ENCODE measurements at regions not wholly inside any gene's neighbourhood (a gene's known extent, or its start where the extent isn't known, plus 50 kb on each side); places are given as distances from the start of the nearest gene placed in this dataset.
"Not testable (repeated sequence)": the region's sequence is repeated elsewhere in the genome, so short reads cannot be mapped to it uniquely, and the experiment has no call there.

DNA sequence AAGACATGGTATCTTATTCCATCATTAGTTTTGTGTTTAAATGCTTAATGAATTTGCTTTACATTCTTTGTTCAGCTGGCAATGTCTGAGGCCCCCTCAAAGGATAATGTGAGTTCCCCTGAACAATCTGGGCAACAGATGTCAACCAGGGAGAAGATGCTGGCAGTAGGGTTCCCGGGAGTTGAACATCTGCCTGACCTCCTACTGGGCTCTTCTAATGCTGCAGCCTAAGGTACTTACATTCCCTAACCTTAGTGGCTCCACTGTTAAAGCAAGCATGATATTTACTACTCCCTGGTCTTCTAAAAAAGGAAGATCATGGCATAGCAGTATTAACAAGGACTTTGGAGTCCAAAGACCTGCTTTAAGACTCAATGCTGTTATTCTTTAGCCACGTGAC lies 574.9 kb upstream of the NR5A2 start:
- DNase-seq: no peak
- intact Hi-C loops (cut with DNase I): no loop called here

DNA sequence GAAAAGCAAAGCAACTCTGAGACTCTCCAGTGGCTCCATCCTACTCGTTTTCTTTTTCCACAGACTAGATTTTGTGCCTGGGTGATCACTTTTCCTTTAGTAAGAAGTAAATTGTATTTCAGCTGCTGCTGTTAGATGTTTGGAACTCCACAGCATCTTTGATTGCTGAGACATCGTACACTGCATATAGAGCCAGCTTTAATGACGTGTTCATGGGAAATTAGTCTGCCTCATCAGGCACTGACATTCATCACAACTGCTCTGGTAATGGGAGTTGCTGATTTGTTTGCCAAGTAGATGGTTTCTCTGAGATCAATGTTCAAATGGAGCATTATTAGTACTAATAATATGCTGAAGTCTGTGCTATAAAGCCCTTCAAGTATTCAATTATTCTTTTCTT lies 573.8 kb upstream of the NR5A2 start:
- intact Hi-C loops (cut with DNase I): no loop called here
- DNase-seq: no peak

DNA sequence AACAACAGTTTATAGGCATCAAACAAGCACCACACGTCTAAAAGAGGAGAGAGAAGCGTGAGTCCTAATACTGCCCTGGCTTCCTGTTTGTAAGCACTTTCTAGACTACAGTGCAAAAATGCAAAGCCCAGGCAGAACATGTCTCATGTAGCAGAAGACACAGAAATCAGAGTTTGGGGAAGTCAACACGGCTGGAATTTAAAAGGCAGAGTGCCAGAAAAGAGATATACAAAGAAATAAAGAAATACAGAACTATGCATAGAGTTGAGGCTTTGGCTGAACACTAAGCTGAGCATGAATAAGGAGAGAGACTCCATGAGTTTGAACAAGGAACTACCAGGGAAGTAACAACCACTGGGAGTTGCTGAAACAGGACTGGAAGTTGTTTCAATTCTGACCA lies 566.6 kb upstream of the NR5A2 start:
- intact Hi-C loops (cut with DNase I): no loop called here
- no peak for DNase-seq

DNA sequence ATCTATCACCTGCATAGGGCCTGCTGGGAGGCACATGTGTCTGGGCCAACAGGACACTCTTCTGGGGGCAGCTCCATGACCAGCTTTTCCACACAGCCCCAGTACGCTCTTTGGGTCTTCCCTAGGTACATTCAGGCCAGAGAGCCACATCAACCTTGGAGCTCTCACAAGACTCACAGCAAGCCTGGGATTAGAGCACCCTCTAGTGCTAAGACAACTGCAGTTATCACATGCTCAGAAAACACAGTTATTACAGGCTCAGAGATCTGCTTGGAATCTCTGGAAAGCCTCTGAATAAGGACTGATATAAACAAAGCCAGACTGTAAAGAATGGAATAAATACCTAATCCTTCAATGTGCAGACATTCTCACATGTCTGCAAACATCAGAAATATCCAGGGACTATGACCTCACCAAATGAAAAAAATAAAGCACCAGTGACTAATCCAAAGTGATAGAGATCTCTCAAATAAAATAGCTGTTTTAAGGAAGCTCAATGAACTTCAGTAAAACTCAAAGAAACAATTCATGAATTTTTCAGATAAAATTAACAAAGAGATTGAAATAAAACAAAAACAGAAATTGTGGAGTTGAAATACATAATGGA lies 563.9 kb upstream of the NR5A2 start:
- intact Hi-C loops (cut with DNase I): no loop called here
- peak in 1 of 10 donors; percentile 38 for DNase-seq

DNA sequence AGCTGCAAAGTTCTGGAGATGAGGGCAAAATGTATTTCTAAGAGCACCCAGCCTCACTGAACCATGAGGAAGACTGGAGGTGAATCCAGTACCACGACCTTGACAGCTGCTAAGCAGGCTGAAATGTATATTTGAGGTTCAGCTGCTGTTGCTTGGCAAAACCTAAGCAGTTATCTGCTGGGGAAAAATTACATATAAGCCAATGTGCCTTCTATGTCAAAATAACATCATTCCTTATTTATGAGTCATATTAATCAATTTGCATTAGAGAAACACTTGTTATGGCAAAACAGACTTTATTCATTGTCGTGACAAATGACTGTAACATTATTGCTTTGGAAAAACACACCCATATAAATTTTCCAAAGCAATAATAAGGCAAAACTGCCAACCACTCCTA lies 560.5 kb upstream of the NR5A2 start:
- DNase-seq: no peak
- intact Hi-C loops (cut with DNase I): no loop called here

DNA sequence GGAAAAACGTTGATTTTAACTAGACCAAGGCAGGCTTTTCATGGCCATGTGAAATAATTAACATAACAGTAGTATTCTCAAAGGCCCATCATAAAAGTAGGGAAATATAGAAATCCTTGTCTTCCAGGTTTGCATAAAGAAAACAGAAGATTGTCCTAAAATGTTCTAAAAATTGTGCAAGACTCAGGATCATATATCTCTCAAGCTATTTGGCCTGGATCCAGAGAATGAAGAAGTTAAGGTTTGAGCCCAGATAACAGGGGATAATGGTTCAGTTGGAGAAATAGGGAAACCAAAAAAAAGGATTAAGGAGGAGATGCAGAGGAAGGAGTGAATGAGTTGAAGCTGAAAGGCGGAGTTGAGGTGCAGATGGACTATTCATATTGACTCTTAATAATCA lies 555.5 kb upstream of the NR5A2 start:
- intact Hi-C loops (cut with DNase I): no loop called here
- no peak for DNase-seq

DNA sequence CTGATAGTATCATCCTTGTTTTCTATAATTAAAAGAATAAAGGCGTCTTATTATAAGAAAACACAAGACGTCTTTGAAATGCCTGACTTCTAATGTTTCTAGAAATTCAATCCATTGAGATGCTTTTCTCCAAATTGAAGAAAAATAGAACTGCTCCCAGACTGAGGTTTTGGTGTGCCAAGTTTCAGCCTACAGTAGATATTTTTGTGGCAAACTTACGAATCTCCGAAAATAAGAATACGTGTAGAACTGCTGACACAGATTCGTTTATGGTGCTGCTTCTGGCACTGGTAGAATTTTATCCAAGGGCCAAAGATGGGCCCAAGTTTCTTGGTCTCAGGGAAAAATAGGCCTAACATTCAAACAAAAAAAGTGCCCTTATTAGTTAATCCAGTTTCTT lies 554.5 kb upstream of the NR5A2 start:
- no peak for DNase-seq
- intact Hi-C loops (cut with DNase I): no loop called here

DNA sequence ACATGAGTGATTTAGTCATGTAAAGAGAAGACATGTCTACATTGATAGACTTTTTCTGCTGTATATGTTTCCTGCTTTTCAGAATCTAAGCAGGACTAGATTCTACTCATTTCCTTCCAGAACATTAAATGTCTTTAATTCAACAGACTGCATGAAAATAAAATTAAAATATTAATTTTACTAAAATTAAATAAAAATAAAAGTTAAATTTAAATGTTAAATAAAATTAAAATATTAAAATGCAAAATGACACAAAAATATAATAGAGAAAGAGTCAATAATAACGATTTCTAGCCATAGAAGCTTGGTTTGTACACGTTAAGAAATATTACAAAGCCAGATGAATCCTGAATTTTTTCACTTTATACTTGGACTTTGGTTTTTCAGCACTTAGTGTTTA lies 552.8 kb upstream of the NR5A2 start:
- intact Hi-C loops (cut with DNase I): no loop called here

DNA sequence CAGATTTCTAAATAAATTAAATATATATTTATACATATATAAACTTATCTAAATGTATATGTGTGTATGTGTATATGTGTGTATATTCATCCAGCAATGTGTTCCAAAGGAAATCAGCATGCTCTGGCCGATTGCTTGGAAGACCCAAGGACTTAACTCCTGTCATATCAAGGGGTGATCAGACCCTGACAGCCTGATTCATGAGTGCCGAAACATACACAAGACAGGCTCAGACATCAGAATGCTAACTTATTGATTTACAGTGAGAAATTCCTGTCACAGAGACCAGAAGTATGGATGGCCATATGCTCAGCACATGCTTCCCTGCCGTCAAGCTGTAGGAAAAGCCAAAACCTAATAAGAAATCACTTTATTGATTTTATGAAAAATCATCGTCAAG lies 545.1 kb upstream of the NR5A2 start:
- intact Hi-C loops (cut with DNase I): no loop called here
- DNase-seq: no peak

More for the DNA sequence above, 552.8 kb upstream of the NR5A2 start:
- no peak for DNase-seq

DNA sequence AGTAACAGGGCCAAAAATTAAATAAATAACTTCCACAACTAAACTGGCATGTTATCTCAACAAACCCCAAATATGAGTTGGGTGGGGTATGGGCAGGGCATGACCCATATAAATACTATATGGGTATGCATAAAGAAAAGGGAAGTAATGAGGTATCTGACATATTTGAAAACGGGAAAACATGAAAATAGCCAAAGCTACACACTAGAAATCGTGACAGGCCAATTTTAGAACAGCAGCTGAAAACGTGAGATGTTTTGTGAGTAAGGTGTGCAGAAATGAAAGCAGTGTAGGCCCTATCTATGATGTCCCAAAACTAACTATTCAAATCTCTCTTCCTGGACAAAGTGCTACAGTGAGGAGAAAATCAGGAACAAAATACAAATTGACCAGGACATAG lies 537.9 kb upstream of the NR5A2 start:
- intact Hi-C loops (cut with DNase I): no loop called here
- DNase-seq: no peak

DNA sequence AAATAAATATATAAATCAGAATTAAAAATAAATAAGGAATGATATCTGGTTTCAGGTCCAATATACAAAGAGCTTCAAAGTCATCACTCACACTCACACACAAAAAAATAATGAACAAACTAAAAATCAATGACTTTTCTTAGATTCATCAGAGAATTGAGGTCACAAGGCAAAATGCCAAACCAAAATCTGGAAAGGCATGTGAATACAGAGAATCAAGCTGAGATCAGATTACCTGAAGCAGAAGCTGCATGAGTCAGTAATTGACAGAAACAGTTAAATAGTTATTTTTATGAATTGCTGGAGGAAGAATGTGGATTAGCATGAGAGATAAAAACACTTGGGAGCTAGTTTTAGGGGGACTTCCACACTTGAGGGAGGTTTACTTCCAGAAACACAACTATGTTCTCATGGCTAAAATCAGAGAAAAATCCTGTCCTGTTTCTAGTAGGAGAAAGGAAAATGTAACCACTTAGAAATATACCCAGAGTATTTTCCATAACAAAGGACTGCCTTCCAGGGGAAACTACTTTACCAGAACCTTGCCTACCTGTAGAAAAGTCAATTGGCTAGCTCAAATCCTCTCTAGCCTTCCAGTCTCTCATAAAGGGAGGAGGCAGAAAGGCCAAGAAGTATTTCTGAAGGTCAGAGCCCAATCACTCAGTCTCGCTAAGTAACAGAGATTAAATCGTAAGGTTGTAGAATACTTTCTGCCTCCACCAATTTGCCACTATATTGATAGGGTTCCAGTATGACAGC lies 536.6 kb upstream of the NR5A2 start:
- no peak for DNase-seq
- intact Hi-C loops (cut with DNase I): no loop called here

DNA sequence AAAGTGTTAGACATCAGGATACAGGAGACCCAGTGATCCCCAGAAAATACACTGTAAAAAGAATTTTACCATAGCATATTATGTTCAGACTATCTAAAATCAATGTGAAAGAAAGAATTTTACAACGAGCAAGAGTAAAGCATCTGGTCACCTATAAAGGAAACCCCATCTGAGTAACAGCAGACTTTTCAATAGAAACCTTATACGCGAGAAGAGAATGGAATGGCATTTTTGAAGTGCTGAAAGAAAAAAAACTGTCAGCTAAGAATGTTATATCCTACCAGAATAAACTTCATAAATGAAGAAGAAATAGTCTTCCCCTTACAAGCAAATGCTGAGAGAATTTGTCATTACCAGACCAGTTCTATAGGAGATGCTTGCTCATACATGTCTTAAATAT lies 532.1 kb upstream of the NR5A2 start:
- intact Hi-C loops (cut with DNase I): no loop called here
- DNase-seq: no peak

DNA sequence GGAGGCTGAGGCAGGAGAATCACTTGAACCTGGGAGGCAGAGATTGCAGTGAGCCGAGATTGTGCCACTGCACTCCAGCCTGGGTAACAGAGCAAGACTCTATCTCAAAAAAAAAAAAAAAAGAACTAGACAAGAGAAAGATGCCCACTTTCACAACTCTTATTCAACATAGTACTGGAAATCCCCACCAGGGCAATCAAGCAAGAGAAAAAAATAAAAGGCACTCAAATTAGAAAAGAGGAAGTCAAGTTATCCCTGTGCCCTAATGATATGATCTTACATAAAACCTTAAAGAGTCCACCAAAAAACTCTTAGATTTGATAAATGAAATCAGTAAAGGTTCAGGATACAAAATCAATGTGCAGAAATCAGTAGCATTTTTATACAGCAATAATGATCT lies 528.7 kb upstream of the NR5A2 start:
- intact Hi-C loops (cut with DNase I); DNase-seq: not testable (repeated sequence)

DNA sequence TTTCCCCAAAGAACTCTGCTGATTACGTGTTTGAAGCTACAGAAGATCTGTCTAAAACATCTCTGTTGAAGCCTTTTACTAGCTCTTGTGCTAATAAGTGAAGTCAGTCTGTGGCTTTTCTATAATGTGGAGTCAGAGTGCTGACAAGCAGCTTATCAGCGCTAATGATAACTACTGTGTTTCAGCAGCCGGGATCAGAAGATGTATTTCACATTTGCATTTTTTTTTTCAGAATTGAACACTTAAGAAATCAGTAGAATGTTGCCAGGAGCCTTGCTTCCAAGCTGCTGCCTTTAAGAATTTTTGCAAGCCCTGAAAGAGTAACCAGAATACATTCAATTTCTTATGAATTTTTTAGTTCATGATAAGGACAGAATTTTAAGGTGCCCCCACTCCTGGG lies 519.4 kb upstream of the NR5A2 start:
- intact Hi-C loops (cut with DNase I): no loop called here
- no peak for DNase-seq

DNA sequence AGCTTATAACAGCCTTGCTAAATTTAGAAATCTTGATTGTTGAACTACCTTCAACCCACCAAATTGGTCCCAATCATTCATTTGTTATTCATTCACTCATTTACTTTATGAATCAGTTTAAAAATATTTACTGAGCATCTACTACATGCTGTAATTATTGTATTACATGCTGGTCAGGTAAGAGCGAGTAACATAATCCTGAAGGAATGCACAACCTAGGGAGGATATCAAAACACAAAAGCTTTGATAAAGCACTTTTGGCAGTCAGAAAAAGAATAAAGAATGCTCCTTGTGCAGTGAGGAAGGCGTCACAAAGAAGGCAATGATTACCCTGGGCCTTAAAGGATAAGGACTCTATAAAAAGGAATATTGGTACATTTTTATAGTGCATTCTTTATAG lies 518.9 kb upstream of the NR5A2 start:
- no peak for DNase-seq
- intact Hi-C loops (cut with DNase I): no loop called here

DNA sequence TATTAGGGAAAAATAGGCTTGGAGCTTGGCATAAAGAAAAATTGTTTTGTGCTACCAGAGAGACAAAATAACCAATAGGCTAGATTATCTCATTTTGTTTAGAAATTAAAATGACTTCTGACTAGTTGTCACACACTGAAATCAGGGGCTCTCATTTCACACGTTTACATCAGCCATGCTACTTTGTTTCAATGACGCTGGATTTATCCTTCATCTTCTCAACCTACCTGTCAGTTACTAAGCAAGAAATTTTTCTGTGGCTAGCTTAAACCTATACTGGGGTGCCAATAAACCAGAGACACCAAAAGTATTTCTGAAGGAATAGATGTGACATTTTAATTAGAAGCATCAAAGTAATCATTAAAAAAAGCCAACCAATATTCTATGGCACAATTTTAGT lies 518.1 kb upstream of the NR5A2 start:
- intact Hi-C loops (cut with DNase I): no loop called here
- no peak for DNase-seq

DNA sequence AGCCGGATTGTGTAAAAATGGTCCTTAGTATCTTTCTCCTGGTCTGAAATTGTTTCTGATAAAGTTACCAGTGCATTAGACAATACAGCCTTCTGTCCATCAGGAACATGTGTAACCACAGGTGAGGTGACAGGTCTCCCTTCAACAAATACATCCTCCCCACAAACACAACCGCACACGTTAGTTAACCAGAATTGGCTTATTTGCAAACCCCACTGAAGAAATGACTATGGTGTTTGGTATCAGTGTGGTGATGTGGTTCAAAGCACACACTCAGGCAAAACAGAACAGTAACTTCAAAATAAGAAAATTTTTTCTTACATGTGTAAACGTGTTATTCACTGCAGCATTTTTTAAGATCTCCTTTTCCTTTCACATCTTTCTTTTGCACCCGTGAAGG lies 517.2 kb upstream of the NR5A2 start:
- DNase-seq: no peak
- intact Hi-C loops (cut with DNase I): no loop called here

DNA sequence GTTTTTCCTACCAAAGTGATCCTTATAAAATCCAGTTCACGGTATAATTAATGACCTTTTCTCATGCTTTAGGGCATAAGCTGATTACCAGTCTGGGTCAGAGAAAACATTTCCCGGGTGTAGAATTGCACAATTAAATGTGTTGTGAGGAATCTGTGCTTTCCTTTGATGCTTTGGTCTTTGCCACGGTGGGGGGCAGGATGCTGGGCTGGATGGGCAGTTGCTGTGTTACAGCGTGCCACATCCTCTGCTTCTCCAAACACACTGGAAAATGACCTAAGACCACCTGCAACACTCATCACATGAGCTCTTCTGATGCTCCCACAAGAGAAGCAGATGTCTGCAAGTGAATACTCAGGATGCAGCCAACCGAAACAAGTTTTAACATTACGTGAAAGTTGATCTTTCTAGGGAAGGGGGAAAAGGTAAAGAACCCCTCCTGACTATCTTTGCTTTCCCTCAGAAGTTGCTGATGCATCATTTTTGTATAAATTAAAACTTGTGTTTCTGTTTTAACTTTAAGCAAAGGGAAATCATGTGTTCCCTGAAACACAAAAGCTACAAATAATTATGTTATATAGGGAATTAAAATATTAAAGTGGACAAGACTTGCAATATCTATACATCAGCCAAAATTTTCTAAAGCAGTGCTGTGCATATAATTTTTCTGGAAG lies 515.3 kb upstream of the NR5A2 start:
- intact Hi-C loops (cut with DNase I): no loop called here
- no peak for DNase-seq

DNA sequence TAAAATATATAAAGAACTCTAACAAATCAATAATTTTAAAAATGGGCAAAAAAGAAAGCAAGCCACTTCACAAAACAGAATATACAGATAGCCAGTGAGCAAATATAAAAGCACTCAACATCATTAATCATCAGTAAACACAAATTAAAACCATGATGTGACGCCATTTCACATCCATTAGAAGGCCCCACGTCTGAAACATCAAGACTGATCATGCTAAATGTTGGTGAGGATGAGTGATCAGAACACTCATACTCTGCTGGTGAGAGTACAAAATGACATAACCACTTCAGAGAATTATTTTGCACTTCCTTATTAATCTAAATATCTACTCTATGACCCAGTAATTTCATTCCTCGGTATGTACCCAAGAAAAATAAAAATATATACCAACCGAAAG lies 512.2 kb upstream of the NR5A2 start:
- intact Hi-C loops (cut with DNase I): no loop called here

DNA sequence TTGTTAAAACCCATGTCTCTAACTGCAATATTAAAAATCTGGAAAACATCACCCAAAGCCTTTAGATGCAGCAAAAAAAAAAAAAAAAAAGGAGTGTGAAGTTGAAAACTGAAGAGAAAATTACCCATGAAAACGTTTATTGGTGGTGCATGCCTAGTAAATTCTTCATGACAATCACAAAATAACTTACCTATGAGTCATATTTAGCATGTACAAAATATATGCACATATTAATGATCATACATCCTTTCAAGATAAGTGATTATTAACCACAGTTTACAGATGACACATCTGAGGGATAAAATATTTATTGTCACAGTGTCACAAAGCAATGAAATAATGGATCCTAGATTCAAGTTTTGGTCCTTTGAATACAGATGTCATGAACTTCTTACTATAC lies 505.2 kb upstream of the NR5A2 start:
- intact Hi-C loops (cut with DNase I): no loop called here
- DNase-seq: no peak

More for the DNA sequence above, 512.2 kb upstream of the NR5A2 start:
- DNase-seq: no peak

DNA sequence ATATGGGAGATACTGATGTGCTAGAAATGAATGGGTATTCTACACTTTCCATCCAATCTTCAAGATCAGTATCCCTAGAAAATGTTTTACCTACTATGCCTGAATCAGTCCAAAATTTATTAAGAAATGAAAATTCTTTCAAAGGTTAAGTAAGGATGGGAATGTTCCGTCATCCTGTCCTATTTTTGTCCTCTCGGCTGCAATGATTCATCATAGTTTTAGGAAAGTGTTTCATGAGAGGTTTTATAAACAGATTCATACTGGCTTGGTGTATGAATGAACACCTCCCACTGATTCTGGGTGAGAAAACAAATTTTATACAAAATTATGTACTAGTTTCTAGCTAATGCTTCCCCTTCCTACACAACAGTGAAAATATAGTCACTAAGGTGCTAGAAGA lies 504.6 kb upstream of the NR5A2 start:
- no peak for DNase-seq
- intact Hi-C loops (cut with DNase I): no loop called here

DNA sequence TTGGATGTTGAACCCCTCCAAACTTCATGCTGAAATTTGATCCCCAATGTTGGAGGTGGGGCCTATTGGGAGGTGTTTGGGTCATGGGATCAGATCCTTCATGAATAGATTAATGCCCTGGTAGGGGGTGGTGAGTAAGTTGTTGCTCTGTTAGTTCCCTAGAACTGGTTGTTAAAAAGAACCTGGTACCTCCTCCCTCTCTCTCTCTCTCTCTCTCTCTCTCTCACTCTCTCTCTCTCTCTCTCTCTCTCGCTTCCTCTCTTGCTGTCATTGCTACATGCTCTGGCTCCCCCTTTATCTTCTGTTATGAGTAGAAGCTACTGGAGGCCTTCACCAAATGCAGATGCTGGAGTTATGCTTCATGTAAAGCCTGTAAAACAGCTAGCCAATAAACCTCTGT lies 498.2 kb upstream of the NR5A2 start:
- intact Hi-C loops (cut with DNase I): no loop called here
- DNase-seq: no peak

Data from posterior cingulate gyrus (tissue), 11 donors.